HEK293 (cell line): ENCODE measurements at regions not wholly inside any gene's neighbourhood (a gene's known extent, or its start where the extent isn't known, plus 50 kb on each side); places are given as distances from the start of the nearest gene placed in this dataset.
A peak's percentile ranks its signal among the peaks of the same experiment; 100 is the strongest.

Source experiments
- CTCF ChIA-PET: fragments of 350-600 bp; formaldehyde crosslinking; extraction: SDS; loops from one replicate; lab custom pipeline; 2021; ENCODE audit warnings: antibody characterized with exemption; lab: Yijun Ruan, JAX
- POLR2A ChIA-PET: fragments of 300-600 bp; formaldehyde crosslinking; extraction: SDS; loops from one replicate; lab custom pipeline; 2020; ENCODE audit warnings: antibody characterized with exemption, inconsistent platforms; lab: Yijun Ruan, JAX
- H3K27ac ChIP-seq: fragments of 200-500 bp; sonication (Bioruptor generic); 2 replicates; pipeline ENCODE4 v1.5.1; 2014; ENCODE audit warnings: low read depth, low read length, control low read depth, inconsistent platforms; ENCODE audit errors: extremely low read depth
- H3K36me3 ChIP-seq, 2 experiments: fragments of 200-500 bp in 1 of 2; sonication (Bioruptor generic) in 1 of 2; 1 replicate in 1 of 2; 2 replicates in 1 of 2; pipeline ENCODE4 v1.5.1; 2014 to 2017; ENCODE audit warnings: inconsistent platforms in 2 of 2, low read length in 2 of 2; ENCODE audit not compliant: control insufficient read depth in 2 of 2, insufficient read depth in 1 of 2
- H3K4me1 ChIP-seq: fragments of 200-500 bp; sonication (Bioruptor generic); 2 replicates; pipeline ENCODE4 v1.5.1; 2014; ENCODE audit warnings: mild to moderate bottlenecking, low read length, inconsistent platforms; ENCODE audit not compliant: control insufficient read depth, insufficient read depth
- H3K4me3 ChIP-seq: 2 replicates; pipeline ENCODE4 v1.5.1; 2011; ENCODE audit warnings: low read depth, mild to moderate bottlenecking, control low read depth, low read length, moderate library complexity
- H3K9me3 ChIP-seq: fragments of 200-500 bp; sonication (Bioruptor generic); 2 replicates; pipeline ENCODE4 v1.5.1; 2014; ENCODE audit warnings: low read depth, low read length, inconsistent platforms; ENCODE audit not compliant: control insufficient read depth, insufficient read depth
- KLF1 ChIP-seq: fragments of 450-650 bp; formaldehyde crosslinking; IDR thresholded peaks from 2 replicates; pipeline ENCODE4 v1.5.1; 2016; ENCODE audit warnings: missing biosample characterization, missing genetic modification characterization
- MZF1 ChIP-seq: fragments of 450-650 bp; formaldehyde crosslinking; IDR thresholded peaks from 2 replicates; pipeline ENCODE4 v1.5.1; 2017; ENCODE audit warnings: missing biosample characterization, missing genetic modification characterization, borderline replicate concordance
- PRDM10 ChIP-seq: fragments of 450-650 bp; formaldehyde crosslinking; IDR thresholded peaks from 2 replicates; pipeline ENCODE4 v1.5.1; 2016; ENCODE audit warnings: missing biosample characterization, missing genetic modification characterization
- PRDM4 ChIP-seq: fragments of 450-650 bp; formaldehyde crosslinking; IDR thresholded peaks from 2 replicates; pipeline ENCODE4 v1.5.1; 2017; ENCODE audit warnings: missing biosample characterization, missing genetic modification characterization
- ZNF114 ChIP-seq: fragments of 450-650 bp; formaldehyde crosslinking; IDR thresholded peaks from 2 replicates; pipeline ENCODE4 v1.5.0; 2017; ENCODE audit warnings: missing biosample characterization, missing genetic modification characterization
- ZNF140 ChIP-seq: fragments of 450-650 bp; formaldehyde crosslinking; IDR thresholded peaks from 2 replicates; pipeline ENCODE4 v1.5.1; 2016; ENCODE audit warnings: missing biosample characterization, missing genetic modification characterization
- ZNF366 ChIP-seq: fragments of 450-650 bp; formaldehyde crosslinking; conservative IDR thresholded peaks from 2 replicates; pipeline ENCODE4 v1.5.1; 2016; ENCODE audit warnings: missing biosample characterization, missing genetic modification characterization
- ZNF449 ChIP-seq: fragments of 450-650 bp; formaldehyde crosslinking; IDR thresholded peaks from 2 replicates; pipeline ENCODE4 v1.5.1; 2017; ENCODE audit warnings: missing biosample characterization, mild to moderate bottlenecking, missing genetic modification characterization, moderate library complexity
- ZNF501 ChIP-seq: fragments of 450-650 bp; formaldehyde crosslinking; IDR thresholded peaks from 2 replicates; pipeline ENCODE4 v1.5.1; 2016; ENCODE audit warnings: missing biosample characterization, missing genetic modification characterization
- ZNF585B ChIP-seq: fragments of 450-650 bp; formaldehyde crosslinking; IDR thresholded peaks from 2 replicates; pipeline ENCODE4 v1.5.1; 2016; ENCODE audit warnings: missing biosample characterization, missing genetic modification characterization
- ZNF621 ChIP-seq: fragments of 450-650 bp; formaldehyde crosslinking; IDR thresholded peaks from 2 replicates; pipeline ENCODE4 v1.5.1; 2017; ENCODE audit warnings: missing biosample characterization, missing genetic modification characterization
- ZNF747 ChIP-seq: fragments of 450-650 bp; formaldehyde crosslinking; IDR thresholded peaks from 2 replicates; pipeline ENCODE4 v1.5.1; 2016; ENCODE audit warnings: missing biosample characterization, missing genetic modification characterization
- ZNF76 ChIP-seq: fragments of 450-650 bp; formaldehyde crosslinking; IDR thresholded peaks from 2 replicates; pipeline ENCODE4; 2016; ENCODE audit warnings: low read depth, missing biosample characterization, missing genetic modification characterization, borderline replicate concordance
- ZNF785 ChIP-seq: fragments of 450-650 bp; formaldehyde crosslinking; IDR thresholded peaks from 2 replicates; pipeline ENCODE4 v1.5.1; 2016; ENCODE audit warnings: missing biosample characterization, missing genetic modification characterization
- ZNF791 ChIP-seq: fragments of 450-650 bp; formaldehyde crosslinking; IDR thresholded peaks from 2 replicates; pipeline ENCODE4 v1.5.1; 2016; ENCODE audit warnings: missing biosample characterization, missing genetic modification characterization
- ZSCAN30 ChIP-seq: fragments of 450-650 bp; IDR thresholded peaks from 2 replicates; pipeline ENCODE4 v1.5.1; 2018; ENCODE audit warnings: missing biosample characterization, mild to moderate bottlenecking, missing genetic modification characterization, moderate library complexity
- ZSCAN5A ChIP-seq: fragments of 450-650 bp; formaldehyde crosslinking; IDR thresholded peaks from 2 replicates; pipeline ENCODE4 v1.5.1; 2016; ENCODE audit warnings: missing biosample characterization, missing genetic modification characterization

GRCh38 chr3:14319654-14320182 lies 82.7 kb upstream of the SLC6A6 start (continued):
- TF ChIP-seq ZNF76 (tag by site-specific recombination) (peak; percentile 83; the same call in 1 of the 2 replicates), PRDM10 (0 out of 2 replicates have a peak, but pooled peaks have one; percentile 20)

GRCh38 chr3:14320219-14320618 lies 82.2 kb upstream of the SLC6A6 start:
- no peaks in the 10 kb centered on the region for H3K36me3 ChIP-seq
- no peaks in the 10 kb centered on the region for H3K4me1 ChIP-seq
- ChIA-PET CTCF (interaction anchor here (0.6 to 0.9 kb wide), 2 partner anchors 11 to 51 kb away, joined by 3 read pairs; no protein-coding TSS in a partner anchor), POLR2A (no interaction called here)
- no peaks in the 10 kb centered on the region for H3K9me3 ChIP-seq
- no peak overlapping the region for H3K4me3 ChIP-seq
- H3K27ac ChIP-seq, result no peak overlapping the region
- TF ChIP-seq ZNF449 (tag by site-specific recombination) (no peak), ZNF585B (tag by site-specific recombination) (no peak), ZNF366 (tag by site-specific recombination) (no peak), ZNF621 (no peak), ZNF140 (tag by site-specific recombination) (no peak), ZNF785 (tag by site-specific recombination) (no peak), ZNF747 (no peak), MZF1 (tag by site-specific recombination) (no peak)

- POLR2A ChIA-PET, result no interaction called here
- no peak overlapping the region for H3K27ac ChIP-seq
- H3K4me1 ChIP-seq, result no peaks in the 10 kb centered on the region
- CTCF ChIA-PET, result no interaction called here
- H3K4me3 ChIP-seq, result no peak overlapping the region
- H3K36me3 ChIP-seq, result no peaks in the 10 kb centered on the region
- no peaks in the 10 kb centered on the region for H3K9me3 ChIP-seq
- no peak for TF ChIP-seq PRDM10
- TF ChIP-seq ZNF791 (tag by site-specific recombination), result no peak
- no peak for TF ChIP-seq ZNF501 (tag by site-specific recombination)
- TF ChIP-seq ZSCAN5A (tag by site-specific recombination), result no peak
- no peak for TF ChIP-seq ZSCAN30 (tag by site-specific recombination)
- TF ChIP-seq PRDM4 (tag by site-specific recombination), result no peak
- TF ChIP-seq KLF1 (tag by site-specific recombination), result no peak
- no peak for TF ChIP-seq ZNF114 (tag by site-specific recombination)
Observed at GRCh38 chr3:14322001-14322400, 80.4 kb upstream of the SLC6A6 start.
